ENCODE measurements at regions not wholly inside any gene's neighbourhood (a gene's known extent, or its start where the extent isn't known, plus 50 kb on each side); places are given as distances from the start of the nearest gene placed in this dataset.

DNA sequence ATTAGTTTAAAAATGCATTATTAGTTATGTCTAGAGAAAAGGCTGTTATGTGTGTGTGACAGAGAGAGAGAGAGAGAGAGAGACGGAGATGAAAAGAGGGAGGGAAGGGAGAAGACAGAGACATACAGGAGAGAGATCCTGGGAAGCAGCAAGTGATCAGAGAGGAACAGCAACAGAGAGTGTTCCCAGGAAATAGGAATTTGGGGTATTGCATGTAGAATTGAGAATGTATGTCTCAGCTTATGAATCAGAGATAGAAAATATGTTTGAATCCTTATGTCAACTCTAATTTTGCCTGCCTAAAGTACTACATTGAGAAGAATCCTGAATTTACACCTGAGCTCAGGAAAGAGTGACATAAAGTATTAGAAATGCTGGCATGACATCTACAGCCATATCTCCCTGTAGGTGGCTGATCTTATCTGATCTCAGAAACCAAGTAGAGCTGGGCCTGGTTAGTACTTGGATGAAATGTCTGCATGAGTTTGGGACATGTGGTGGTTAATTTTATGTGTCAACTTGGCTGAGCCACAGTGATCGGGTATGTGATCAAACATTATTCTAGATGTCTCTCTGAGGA lies 130.6 kb downstream of the TENT5A start:
- TF ChIP-seq ZNF274 (IDR thresholded peaks at IDR 0.05; ENCODE audit: borderline replicate concordance, extremely low read depth, low read length): no peak
- TF ChIP-seq, protein P1, sequence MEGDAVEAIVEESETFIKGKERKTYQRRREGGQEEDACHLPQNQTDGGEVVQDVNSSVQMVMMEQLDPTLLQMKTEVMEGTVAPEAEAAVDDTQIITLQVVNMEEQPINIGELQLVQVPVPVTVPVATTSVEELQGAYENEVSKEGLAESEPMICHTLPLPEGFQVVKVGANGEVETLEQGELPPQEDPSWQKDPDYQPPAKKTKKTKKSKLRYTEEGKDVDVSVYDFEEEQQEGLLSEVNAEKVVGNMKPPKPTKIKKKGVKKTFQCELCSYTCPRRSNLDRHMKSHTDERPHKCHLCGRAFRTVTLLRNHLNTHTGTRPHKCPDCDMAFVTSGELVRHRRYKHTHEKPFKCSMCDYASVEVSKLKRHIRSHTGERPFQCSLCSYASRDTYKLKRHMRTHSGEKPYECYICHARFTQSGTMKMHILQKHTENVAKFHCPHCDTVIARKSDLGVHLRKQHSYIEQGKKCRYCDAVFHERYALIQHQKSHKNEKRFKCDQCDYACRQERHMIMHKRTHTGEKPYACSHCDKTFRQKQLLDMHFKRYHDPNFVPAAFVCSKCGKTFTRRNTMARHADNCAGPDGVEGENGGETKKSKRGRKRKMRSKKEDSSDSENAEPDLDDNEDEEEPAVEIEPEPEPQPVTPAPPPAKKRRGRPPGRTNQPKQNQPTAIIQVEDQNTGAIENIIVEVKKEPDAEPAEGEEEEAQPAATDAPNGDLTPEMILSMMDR (IDR thresholded peaks at IDR 0.05; ENCODE audit: control extremely low read depth in 1 of 3, insufficient read depth in 1 of 3, low read depth in 1 of 3, low read length in 3 of 3): no peak
- no peak for TF ChIP-seq CREB1 (IDR thresholded peaks at IDR 0.05)
- TF ChIP-seq JUND (IDR thresholded peaks at IDR 0.05; ENCODE audit: low read length): no peak
- no peak for TF ChIP-seq NRF1 (IDR thresholded peaks at IDR 0.05; ENCODE audit: low read depth, low read length)
- no peak for TF ChIP-seq SP1 (IDR thresholded peaks at IDR 0.05; ENCODE audit: low read depth, low read length)
- no peak for TF ChIP-seq BACH1 (IDR thresholded peaks at IDR 0.05; ENCODE audit: low read length)
- TF ChIP-seq TBP (IDR thresholded peaks at IDR 0.05; ENCODE audit: low read depth, low read length): no peak
- TF ChIP-seq EZH2 (IDR thresholded peaks at IDR 0.05; ENCODE audit: low read depth, low read length, severe bottlenecking): no peak
- no peak for TF ChIP-seq POLR2A (IDR thresholded peaks at IDR 0.05; ENCODE audit: control extremely low read depth in 1 of 2, low read depth in 2 of 2, low read length in 2 of 2)

Measured in H1 (cell line).